Nephron (organoid): ENCODE measurements at regions not wholly inside any gene's neighbourhood (a gene's known extent, or its start where the extent isn't known, plus 50 kb on each side); places are given as distances from the start of the nearest gene placed in this dataset.

Source experiments
- H3K27ac Mint-ChIP-seq, 3 experiments: 2 replicates each; pipeline ENCODE4 v1.8.0; 2020; ENCODE audit warnings: mixed read lengths in 3 of 3, mild to moderate bottlenecking in 2 of 3, moderate library complexity in 1 of 3
- H3K27me3 Mint-ChIP-seq: 2 replicates; pipeline ENCODE4 v1.8.0; 2021; ENCODE audit warnings: low read depth, mild to moderate bottlenecking, moderate library complexity, mixed read lengths
- H3K36me3 Mint-ChIP-seq: 2 replicates; pipeline ENCODE4 v1.8.0; 2020; ENCODE audit warnings: low read depth, mixed read lengths
- H3K4me1 Mint-ChIP-seq: 2 replicates; pipeline ENCODE4 v1.8.0; 2020; ENCODE audit warnings: mixed read lengths
- H3K4me3 Mint-ChIP-seq, 3 experiments: 2 replicates each; pipeline ENCODE4 v1.8.0; 2020; ENCODE audit warnings: mild to moderate bottlenecking in 3 of 3, mixed read lengths in 3 of 3, moderate library complexity in 2 of 3
- H3K9me3 Mint-ChIP-seq: 2 replicates; pipeline ENCODE4 v1.8.0; 2020; ENCODE audit warnings: mixed read lengths
- CTCF ChIP-seq, 3 experiments: fragments of 200-600 bp; sonication (generic); IDR thresholded peaks; one replicate each; pipeline ENCODE4 v1.5.0; 2021; ENCODE audit warnings: antibody characterized with exemption in 3 of 3; ENCODE audit not compliant: unreplicated experiment in 3 of 3

- Mint-ChIP-seq H3K4me3 (no peak overlapping the region), H3K27ac (no peak overlapping the region), H3K36me3 (no peaks in the 10 kb centered on the region), H3K4me1 (peaks cover 26% of the 10 kb centered on the region), H3K27me3 (peaks cover 8% of the 10 kb centered on the region), H3K9me3 (peaks cover 6% of the 10 kb centered on the region)
- no peak for TF ChIP-seq CTCF (IDR thresholded peaks at IDR 0.05; ENCODE audit: unreplicated experiment in 3 of 3)
Observed at GRCh38 chr18:8501044-8501443, 108.2 kb upstream of the RAB12 start.

- Mint-ChIP-seq H3K4me1 (peaks cover 30% of the 10 kb centered on the region), H3K36me3 (no peaks in the 10 kb centered on the region), H3K9me3 (peaks cover 6% of the 10 kb centered on the region), H3K27ac (no peak overlapping the region), H3K4me3 (peak overlapping the region in 1 of 3 experiments; percentile 30), H3K27me3 (peaks cover 9% of the 10 kb centered on the region)
- no peak for TF ChIP-seq CTCF (IDR thresholded peaks at IDR 0.05; ENCODE audit: unreplicated experiment in 3 of 3)
Observed at GRCh38 chr18:8503248-8503647, 106.0 kb upstream of the RAB12 start.

GRCh38 chr18:8504424-8504823 lies 104.8 kb upstream of the RAB12 start:
- H3K36me3 Mint-ChIP-seq, result no peaks in the 10 kb centered on the region
- H3K27me3 Mint-ChIP-seq, result peaks cover 18% of the 10 kb centered on the region
- H3K27ac Mint-ChIP-seq, result no peak overlapping the region
- H3K9me3 Mint-ChIP-seq, result peaks cover 3% of the 10 kb centered on the region
- peaks cover 30% of the 10 kb centered on the region for H3K4me1 Mint-ChIP-seq
- TF ChIP-seq CTCF (IDR thresholded peaks at IDR 0.05; ENCODE audit: unreplicated experiment in 3 of 3), result no peak
- no peak overlapping the region for H3K4me3 Mint-ChIP-seq

- Mint-ChIP-seq H3K4me1 (peaks cover 30% of the 10 kb centered on the region), H3K27me3 (peaks cover 19% of the 10 kb centered on the region), H3K27ac (no peak overlapping the region), H3K9me3 (peaks cover 3% of the 10 kb centered on the region), H3K36me3 (no peaks in the 10 kb centered on the region), H3K4me3 (no peak overlapping the region)
- TF ChIP-seq CTCF (IDR thresholded peaks at IDR 0.05; ENCODE audit: unreplicated experiment in 3 of 3), result no peak
Observed at GRCh38 chr18:8504880-8505435, 104.3 kb upstream of the RAB12 start.

GRCh38 chr18:8506251-8507049 lies 102.8 kb upstream of the RAB12 start:
- H3K27ac Mint-ChIP-seq, result no peak overlapping the region
- no peaks in the 10 kb centered on the region for H3K36me3 Mint-ChIP-seq
- peaks cover 22% of the 10 kb centered on the region for H3K27me3 Mint-ChIP-seq
- H3K4me3 Mint-ChIP-seq, result no peak overlapping the region
- H3K4me1 Mint-ChIP-seq, result peaks cover 18% of the 10 kb centered on the region
- no peak for TF ChIP-seq CTCF (IDR thresholded peaks at IDR 0.05; ENCODE audit: unreplicated experiment in 3 of 3)
- H3K9me3 Mint-ChIP-seq, result no peaks in the 10 kb centered on the region

GRCh38 chr18:8507361-8507760 lies 101.9 kb upstream of the RAB12 start:
- Mint-ChIP-seq H3K4me3 (no peak overlapping the region), H3K27ac (no peak overlapping the region), H3K27me3 (peaks cover 27% of the 10 kb centered on the region), H3K4me1 (peaks cover 17% of the 10 kb centered on the region), H3K36me3 (no peaks in the 10 kb centered on the region), H3K9me3 (no peaks in the 10 kb centered on the region)
- TF ChIP-seq CTCF (IDR thresholded peaks at IDR 0.05; ENCODE audit: unreplicated experiment in 3 of 3), result peak in 1 of 3 experiments; percentile 17
